K562 (cell line): ENCODE measurements at regions not wholly inside any gene's neighbourhood (a gene's known extent, or its start where the extent isn't known, plus 50 kb on each side); places are given as distances from the start of the nearest gene placed in this dataset.
A peak's percentile ranks its signal among the peaks of the same experiment; 100 is the strongest.

Experiments
- JUN ChIP-seq, 2 experiments: sonication (generic) in 1 of 2; formaldehyde crosslinking in 1 of 2; IDR thresholded peaks; 2 replicates each; pipeline versions ENCODE4 v1.6.1 to v1.8.0; 2012 to 2022; ENCODE audit warnings: borderline replicate concordance in 2 of 2, mild to moderate bottlenecking in 2 of 2, improper control_type of control experiment in 1 of 2, low read depth in 1 of 2, low read length in 1 of 2, missing genetic modification reagents in 1 of 2
- JUND ChIP-seq, 2 experiments: IDR thresholded peaks; 2 replicates in 1 of 2; 3 replicates in 1 of 2; pipeline ENCODE4 v1.6.1; 2011; ENCODE audit warnings: borderline replicate concordance in 2 of 2, low read depth in 2 of 2, low read length in 2 of 2, improper control_type of control experiment in 1 of 2, missing biosample characterization in 1 of 2, missing genetic modification characterization in 1 of 2, missing genetic modification reagents in 1 of 2
- MEF2D ChIP-seq: conservative IDR thresholded peaks from 2 replicates; pipeline ENCODE4 v1.6.1; 2016; ENCODE audit warnings: low read depth, missing genetic modification characterization, missing compliant biosample characterization
- RFX1 ChIP-seq: fragments of 450-650 bp; IDR thresholded peaks from 2 replicates; pipeline ENCODE4 v1.6.1; 2016; ENCODE audit warnings: mild to moderate bottlenecking, moderate library complexity
- SRF ChIP-seq, 2 experiments: fragments of 250-450, 450-650 bp in 1 of 2; sonication (Bioruptor Pico) in 1 of 2; sonication (generic) in 1 of 2; formaldehyde crosslinking; IDR thresholded peaks; 2 replicates each; pipeline versions ENCODE4 v1.5.0 to v1.5.1; 2020 to 2022; ENCODE audit warnings: mild to moderate bottlenecking in 1 of 2, missing genetic modification reagents in 1 of 2
- STAT5B ChIP-seq: fragments of 250-450 bp; sonication (Bioruptor Pico); IDR thresholded peaks from 2 replicates; pipeline ENCODE4 v1.8.0; 2021; ENCODE audit warnings: mild to moderate bottlenecking, inconsistent platforms
- ZNF583 ChIP-seq: fragments of 250-450 bp; sonication (Bioruptor Pico); IDR thresholded peaks from 2 replicates; pipeline ENCODE4 v1.4.0; 2020
- ZNF584 ChIP-seq: fragments of 200-800 bp; sonication (Bioruptor generic); IDR thresholded peaks from 2 replicates; pipeline ENCODE4 v1.6.1; 2016; ENCODE audit warnings: low read depth, mild to moderate bottlenecking, missing genetic modification characterization, missing compliant biosample characterization
- TF ChIP-seq, protein P1 (sequence below): fragments of 250-450 bp; sonication (Bioruptor Pico); IDR thresholded peaks from 2 replicates; pipeline ENCODE4 v1.4.0; 2020; ENCODE audit warnings: mild to moderate bottlenecking, moderate library complexity

DNA sequence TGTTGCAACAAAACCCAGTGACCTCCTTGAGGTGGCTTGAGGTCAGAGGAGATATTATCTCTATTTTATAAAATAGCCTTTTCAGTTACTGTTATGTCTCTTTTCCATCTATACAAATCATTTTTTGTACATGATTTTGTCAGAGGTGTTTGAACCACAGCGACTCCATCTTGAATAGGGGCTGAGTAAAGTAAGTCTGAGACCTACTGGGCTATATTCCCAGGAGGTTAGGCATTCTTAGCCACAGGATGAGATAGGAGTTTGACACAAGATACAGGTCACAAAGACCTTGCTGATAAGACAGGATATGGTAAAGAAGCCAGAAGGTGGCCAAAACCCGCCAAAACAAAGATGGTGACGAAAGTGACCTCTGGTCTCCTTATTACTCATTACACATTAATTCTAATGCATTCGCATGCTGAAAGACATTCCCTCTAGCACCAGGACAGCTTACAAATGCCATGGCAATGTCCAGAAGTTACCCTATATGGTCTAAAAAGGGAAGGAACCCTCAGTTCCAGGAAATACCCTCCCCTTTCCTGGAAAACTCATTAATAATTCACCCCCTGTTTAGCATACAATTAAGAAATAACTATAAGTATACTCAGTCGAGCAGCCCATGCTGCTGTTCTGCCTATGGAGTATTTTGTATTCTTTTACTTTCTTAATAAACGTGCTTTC, 283.9 kb upstream of the ISL1 start (continued):
- TF ChIP-seq, protein P1, sequence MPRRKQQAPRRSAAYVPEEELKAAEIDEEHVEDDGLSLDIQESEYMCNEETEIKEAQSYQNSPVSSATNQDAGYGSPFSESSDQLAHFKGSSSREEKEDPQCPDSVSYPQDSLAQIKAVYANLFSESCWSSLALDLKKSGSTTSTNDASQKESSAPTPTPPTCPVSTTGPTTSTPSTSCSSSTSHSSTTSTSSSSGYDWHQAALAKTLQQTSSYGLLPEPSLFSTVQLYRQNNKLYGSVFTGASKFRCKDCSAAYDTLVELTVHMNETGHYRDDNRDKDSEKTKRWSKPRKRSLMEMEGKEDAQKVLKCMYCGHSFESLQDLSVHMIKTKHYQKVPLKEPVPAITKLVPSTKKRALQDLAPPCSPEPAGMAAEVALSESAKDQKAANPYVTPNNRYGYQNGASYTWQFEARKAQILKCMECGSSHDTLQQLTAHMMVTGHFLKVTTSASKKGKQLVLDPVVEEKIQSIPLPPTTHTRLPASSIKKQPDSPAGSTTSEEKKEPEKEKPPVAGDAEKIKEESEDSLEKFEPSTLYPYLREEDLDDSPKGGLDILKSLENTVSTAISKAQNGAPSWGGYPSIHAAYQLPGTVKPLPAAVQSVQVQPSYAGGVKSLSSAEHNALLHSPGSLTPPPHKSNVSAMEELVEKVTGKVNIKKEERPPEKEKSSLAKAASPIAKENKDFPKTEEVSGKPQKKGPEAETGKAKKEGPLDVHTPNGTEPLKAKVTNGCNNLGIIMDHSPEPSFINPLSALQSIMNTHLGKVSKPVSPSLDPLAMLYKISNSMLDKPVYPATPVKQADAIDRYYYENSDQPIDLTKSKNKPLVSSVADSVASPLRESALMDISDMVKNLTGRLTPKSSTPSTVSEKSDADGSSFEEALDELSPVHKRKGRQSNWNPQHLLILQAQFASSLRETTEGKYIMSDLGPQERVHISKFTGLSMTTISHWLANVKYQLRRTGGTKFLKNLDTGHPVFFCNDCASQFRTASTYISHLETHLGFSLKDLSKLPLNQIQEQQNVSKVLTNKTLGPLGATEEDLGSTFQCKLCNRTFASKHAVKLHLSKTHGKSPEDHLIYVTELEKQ (CRISPR knock-in tag) = peak; percentile 78
- TF ChIP-seq MEF2D (tag) (peak; percentile 88), ZNF583 (CRISPR knock-in tag) (peak; percentile 87; the same call in 1 of the 2 replicates), JUND (IDR thresholded peaks at IDR 0.05; ENCODE audit: borderline replicate concordance, low read depth, low read length) (no peak), JUND (tag; IDR thresholded peaks at IDR 0.05; ENCODE audit: borderline replicate concordance, low read depth, low read length) (peak; percentile 35; the same call in 1 of the 3 replicates), RFX1 (no peak), ZNF584 (peak; percentile 94), STAT5B (CRISPR knock-in tag) (peak; percentile 59; the same call in 1 of the 2 replicates), SRF (CRISPR knock-in tag; IDR thresholded peaks at IDR 0.05) (peak in 1 of 2 experiments; percentile 92; a peak in 2 of 4 replicates), JUN (IDR thresholded peaks at IDR 0.05; ENCODE audit: borderline replicate concordance, low read depth, low read length) (no peak), JUN (CRISPR knock-in tag; IDR thresholded peaks at IDR 0.05; ENCODE audit: borderline replicate concordance) (no peak)
- TF ChIP-seq, all 486 proteins: peak for 77
